ENCODE measurements at regions not wholly inside any gene's neighbourhood (a gene's known extent, or its start where the extent isn't known, plus 50 kb on each side); places are given as distances from the start of the nearest gene placed in this dataset.

GRCh38 chr3:110598847-110599490, 472.6 kb upstream of the NECTIN3 start (continued):
- TF ChIP-seq CUX1 (IDR thresholded peaks at IDR 0.05; ENCODE audit: insufficient replicate concordance, low read depth, low read length) (no peak), ZBTB33 (IDR thresholded peaks at IDR 0.05) (no peak)

- H3K79me2 ChIP-seq (ENCODE audit: control insufficient read depth, insufficient read depth, low read length) = no peaks in the 10 kb centered on the region
- ATAC-seq (no peak), DNase-seq (ENCODE audit: low read depth, low spot score) (no peak), FAIRE-seq (no peak)
- no peaks in the 10 kb centered on the region for H3K27me3 ChIP-seq (replicated peaks in 1 of 2; ENCODE audit: control insufficient read depth in 2 of 2, insufficient read depth in 2 of 2, low read length in 1 of 2)
- H2AFZ ChIP-seq (ENCODE audit: control insufficient read depth, low read depth, low read length) = no peak overlapping the region
- SMC1A ChIA-PET (ENCODE audit: uncharacterized antibody, unreplicated experiment) = no interaction called here
- H3K4me2 ChIP-seq (ENCODE audit: control insufficient read depth, insufficient read depth) = no peak overlapping the region
- RAD21 ChIA-PET (ENCODE audit: unreplicated experiment) = no interaction called here
- POLR2A ChIA-PET = no interaction called here
- no peaks in the 10 kb centered on the region for H3K36me3 ChIP-seq (ENCODE audit: control insufficient read depth in 2 of 2, insufficient read depth in 2 of 2, low read length in 1 of 2)
- H4K20me1 ChIP-seq (ENCODE audit: control insufficient read depth, insufficient read depth) = no peaks in the 10 kb centered on the region
- CTCF ChIA-PET = no interaction called here
- no peaks in the 10 kb centered on the region for H3K4me1 ChIP-seq (ENCODE audit: control insufficient read depth, insufficient read depth, low read length)
- H3K9me3 ChIP-seq (replicated peaks; ENCODE audit: control insufficient read depth, insufficient read depth, low read length) = no peaks in the 10 kb centered on the region
- BruUV-seq (replicated peaks) = no TSS peak
- intact Hi-C loops (cut with micrococcal nuclease; ENCODE audit: unreplicated experiment) (no loop called here), in situ Hi-C loops (cut with MboI) (no loop called here)
- H3K9ac ChIP-seq (ENCODE audit: control insufficient read depth, insufficient read depth, low read length) = no peak overlapping the region
- H3K27ac ChIP-seq (ENCODE audit: control insufficient read depth, insufficient read depth) = no peak overlapping the region
- H3K4me3 ChIP-seq = no peak overlapping the region
- TF ChIP-seq CHD4 (IDR thresholded peaks at IDR 0.05) (no peak), TBL1XR1 (IDR thresholded peaks at IDR 0.05; ENCODE audit: low read depth, low read length) (no peak), USF1 (IDR thresholded peaks at IDR 0.05; ENCODE audit: borderline replicate concordance, extremely low read length, insufficient read depth, low read depth, low read length) (no peak), PBX3 (IDR thresholded peaks at IDR 0.05; ENCODE audit: insufficient replicate concordance, low read depth, low read length) (no peak), RFX5 (IDR thresholded peaks at IDR 0.05; ENCODE audit: low read depth, low read length) (no peak), ZNF592 (IDR thresholded peaks at IDR 0.05) (no peak), BCL11A (IDR thresholded peaks at IDR 0.05; ENCODE audit: low read depth, low read length) (no peak)
Observed at GRCh38 chr3:110608566-110608965, 463.1 kb upstream of the NECTIN3 start.

Data from GM12878 (cell line).